OCI-LY1 (cell line): ENCODE measurements at regions not wholly inside any gene's neighbourhood (a gene's known extent, or its start where the extent isn't known, plus 50 kb on each side); places are given as distances from the start of the nearest gene placed in this dataset.

ENCODE experiments used
- H2AFZ ChIP-seq: fragments of 200-600 bp; sonication (generic), shearing (Covaris generic); 2 replicates; pipeline ENCODE4 v1.6.0; 2014; ENCODE audit warnings: antibody characterized with exemption, mild to moderate bottlenecking, low read length
- H3F3A ChIP-seq: fragments of 200-600 bp; sonication (generic), shearing (Covaris generic); 2 replicates; pipeline ENCODE4 v1.6.0; 2014; ENCODE audit warnings: mild to moderate bottlenecking, antibody characterized with exemption, low read length, moderate library complexity; ENCODE audit not compliant: insufficient read depth
- H3K27ac ChIP-seq: fragments of 200-600 bp; sonication (generic); 2 replicates; pipeline ENCODE4 v1.5.1; 2014; ENCODE audit warnings: low read length, mixed run types, mild to moderate bottlenecking, low read depth; ENCODE audit not compliant: poor library complexity, severe bottlenecking
- H3K27me3 ChIP-seq: fragments of 200-600 bp; sonication (generic); 2 replicates; pipeline ENCODE4 v1.6.0; 2014; ENCODE audit warnings: antibody characterized with exemption, mild to moderate bottlenecking, low read length, moderate library complexity; ENCODE audit not compliant: insufficient read depth
- H3K36me3 ChIP-seq: fragments of 200-600 bp; sonication (generic); 2 replicates; pipeline ENCODE4 v1.6.1; 2014; ENCODE audit warnings: mild to moderate bottlenecking, antibody characterized with exemption, low read length, moderate library complexity, mixed read lengths; ENCODE audit not compliant: insufficient read depth
- H3K4me1 ChIP-seq: fragments of 200-600 bp; sonication (generic); 2 replicates; pipeline ENCODE4 v1.5.1; 2014; ENCODE audit warnings: mild to moderate bottlenecking, low read length, moderate library complexity; ENCODE audit not compliant: insufficient read depth, severe bottlenecking
- H3K4me2 ChIP-seq: fragments of 200-600 bp; sonication (generic), shearing (Covaris generic); 2 replicates; pipeline ENCODE4 v1.6.1; 2014; ENCODE audit warnings: low read length
- H3K4me3 ChIP-seq: fragments of 200-600 bp; sonication (generic); 2 replicates; pipeline ENCODE4 v1.5.1; 2014; ENCODE audit warnings: low read length, low read depth, mild to moderate bottlenecking, mixed read lengths; ENCODE audit not compliant: poor library complexity, severe bottlenecking
- H3K79me2 ChIP-seq: fragments of 200-600 bp; shearing (Covaris generic); 2 replicates; pipeline ENCODE4 v1.6.1; 2016; ENCODE audit warnings: mixed run types, low read length, mixed read lengths; ENCODE audit not compliant: insufficient read depth
- H3K9ac ChIP-seq: fragments of 200-600 bp; sonication (generic), shearing (Covaris generic); 2 replicates; pipeline ENCODE4 v1.6.1; 2014; ENCODE audit warnings: mild to moderate bottlenecking, low read length, mixed read lengths
- H3K9me2 ChIP-seq: fragments of 200-600 bp; sonication (generic), shearing (Covaris generic); 2 replicates; pipeline ENCODE4 v1.6.1; 2014; ENCODE audit warnings: low read depth, mild to moderate bottlenecking, low read length, mixed read lengths
- H3K9me3 ChIP-seq: fragments of 200-600 bp; shearing (Covaris generic); 2 replicates; pipeline ENCODE4 v1.6.1; 2014; ENCODE audit warnings: low read length, mixed read lengths
- H4K20me1 ChIP-seq: fragments of 200-600 bp; sonication (generic), shearing (Covaris generic); 2 replicates; pipeline ENCODE4 v1.6.0; 2016; ENCODE audit warnings: mild to moderate bottlenecking, low read length; ENCODE audit not compliant: insufficient read depth
- CTCF ChIP-seq: fragments of 200-600 bp; sonication (generic), shearing (Covaris generic); IDR thresholded peaks from 2 replicates; pipeline ENCODE4 v1.5.1; 2017; ENCODE audit warnings: mild to moderate bottlenecking, antibody characterized with exemption, low read length, moderate library complexity, mixed read lengths
- EZH2 ChIP-seq: fragments of 200-600 bp; sonication (generic), shearing (Covaris generic); IDR thresholded peaks from 2 replicates; pipeline ENCODE4 v1.8.0; 2017; ENCODE audit warnings: borderline replicate concordance, mixed run types, mild to moderate bottlenecking, antibody characterized with exemption, low read length, moderate library complexity, mixed read lengths

GRCh38 chr5:136724161-136724560, 358.8 kb upstream of the TRPC7 start:
- H3K4me3 ChIP-seq, result no peak overlapping the region
- no peaks in the 10 kb centered on the region for H3K9me3 ChIP-seq
- no peaks in the 10 kb centered on the region for H4K20me1 ChIP-seq
- no peak overlapping the region for H2AFZ ChIP-seq
- H3K36me3 ChIP-seq, result no peaks in the 10 kb centered on the region
- no peaks in the 10 kb centered on the region for H3F3A ChIP-seq
- TF ChIP-seq CTCF (no peak), EZH2 (no peak)
- no peaks in the 10 kb centered on the region for H3K9me2 ChIP-seq
- no peak overlapping the region for H3K4me2 ChIP-seq
- H3K79me2 ChIP-seq, result no peaks in the 10 kb centered on the region
- H3K4me1 ChIP-seq, result no peaks in the 10 kb centered on the region
- no peak overlapping the region for H3K27ac ChIP-seq
- no peak overlapping the region for H3K9ac ChIP-seq
- H3K27me3 ChIP-seq, result no peaks in the 10 kb centered on the region

GRCh38 chr5:136722581-136722980, 357.2 kb upstream of the TRPC7 start:
- no peaks in the 10 kb centered on the region for H3K36me3 ChIP-seq
- no peak overlapping the region for H3K4me2 ChIP-seq
- no peaks in the 10 kb centered on the region for H3K9me3 ChIP-seq
- H3F3A ChIP-seq, result no peaks in the 10 kb centered on the region
- no peak overlapping the region for H3K27ac ChIP-seq
- no peak overlapping the region for H2AFZ ChIP-seq
- H3K79me2 ChIP-seq, result no peaks in the 10 kb centered on the region
- H3K9ac ChIP-seq, result no peak overlapping the region
- no peaks in the 10 kb centered on the region for H4K20me1 ChIP-seq
- no peaks in the 10 kb centered on the region for H3K27me3 ChIP-seq
- TF ChIP-seq EZH2 (no peak), CTCF (no peak)
- H3K4me1 ChIP-seq, result no peaks in the 10 kb centered on the region
- no peak overlapping the region for H3K4me3 ChIP-seq
- H3K9me2 ChIP-seq, result no peaks in the 10 kb centered on the region

- H3K36me3 ChIP-seq, result no peaks in the 10 kb centered on the region
- no peak overlapping the region for H2AFZ ChIP-seq
- H3K27me3 ChIP-seq, result no peaks in the 10 kb centered on the region
- H3K9ac ChIP-seq, result no peak overlapping the region
- no peaks in the 10 kb centered on the region for H3F3A ChIP-seq
- H3K4me3 ChIP-seq, result no peak overlapping the region
- H4K20me1 ChIP-seq, result no peaks in the 10 kb centered on the region
- H3K4me2 ChIP-seq, result no peak overlapping the region
- no peak overlapping the region for H3K27ac ChIP-seq
- no peaks in the 10 kb centered on the region for H3K9me3 ChIP-seq
- H3K4me1 ChIP-seq, result no peaks in the 10 kb centered on the region
- TF ChIP-seq CTCF (no peak), EZH2 (no peak)
- H3K79me2 ChIP-seq, result no peaks in the 10 kb centered on the region
- H3K9me2 ChIP-seq, result no peaks in the 10 kb centered on the region
These were observed 356.7 kb upstream of the TRPC7 start for GRCh38 chr5:136722086-136722485.
